ENCODE measurements at regions not wholly inside any gene's neighbourhood (a gene's known extent, or its start where the extent isn't known, plus 50 kb on each side); places are given as distances from the start of the nearest gene placed in this dataset.

DNA sequence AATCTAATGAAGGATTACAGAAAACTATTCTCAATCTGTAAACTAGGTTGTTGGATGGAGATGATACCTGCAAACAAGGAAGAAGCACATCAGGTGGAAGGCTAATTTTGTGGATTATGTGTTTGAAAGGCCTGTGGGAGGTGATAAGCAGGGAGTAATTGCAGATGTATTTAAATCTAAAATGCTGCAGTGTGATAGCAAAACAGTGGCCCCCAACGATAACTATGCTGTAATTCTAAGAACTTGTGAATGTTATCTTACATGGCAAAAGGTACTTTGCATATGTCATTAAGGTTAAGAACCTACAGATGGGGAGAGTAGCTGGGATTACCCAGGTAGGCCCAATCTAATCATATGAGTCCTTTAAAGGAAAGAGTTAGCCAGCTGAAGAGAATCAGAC, 164.5 kb upstream of the AHR start:
- H3K36me3 ChIP-seq (replicated peaks in 1 of 2) = no peaks in the 10 kb centered on the region
- H3K9me3 ChIP-seq (replicated peaks in 1 of 3) = no peaks in the 10 kb centered on the region
- WGBS, 4 donors = 89 to 95% (median 93%) methylated on average over 1 of the region's 1 CpG
- no peak for DNase-seq
- no peaks in the 10 kb centered on the region for H3K4me1 ChIP-seq (replicated peaks in 1 of 2)
- no peak overlapping the region for H3K4me3 ChIP-seq
- H3K27ac ChIP-seq = no peak overlapping the region
- TF ChIP-seq, protein P1, sequence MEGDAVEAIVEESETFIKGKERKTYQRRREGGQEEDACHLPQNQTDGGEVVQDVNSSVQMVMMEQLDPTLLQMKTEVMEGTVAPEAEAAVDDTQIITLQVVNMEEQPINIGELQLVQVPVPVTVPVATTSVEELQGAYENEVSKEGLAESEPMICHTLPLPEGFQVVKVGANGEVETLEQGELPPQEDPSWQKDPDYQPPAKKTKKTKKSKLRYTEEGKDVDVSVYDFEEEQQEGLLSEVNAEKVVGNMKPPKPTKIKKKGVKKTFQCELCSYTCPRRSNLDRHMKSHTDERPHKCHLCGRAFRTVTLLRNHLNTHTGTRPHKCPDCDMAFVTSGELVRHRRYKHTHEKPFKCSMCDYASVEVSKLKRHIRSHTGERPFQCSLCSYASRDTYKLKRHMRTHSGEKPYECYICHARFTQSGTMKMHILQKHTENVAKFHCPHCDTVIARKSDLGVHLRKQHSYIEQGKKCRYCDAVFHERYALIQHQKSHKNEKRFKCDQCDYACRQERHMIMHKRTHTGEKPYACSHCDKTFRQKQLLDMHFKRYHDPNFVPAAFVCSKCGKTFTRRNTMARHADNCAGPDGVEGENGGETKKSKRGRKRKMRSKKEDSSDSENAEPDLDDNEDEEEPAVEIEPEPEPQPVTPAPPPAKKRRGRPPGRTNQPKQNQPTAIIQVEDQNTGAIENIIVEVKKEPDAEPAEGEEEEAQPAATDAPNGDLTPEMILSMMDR (IDR thresholded peaks at IDR 0.05) = no peak
- TF ChIP-seq POLR2A (IDR thresholded peaks at IDR 0.05) = no peak
- intact Hi-C loops (cut with DNase I) = no loop called here
- H3K27me3 ChIP-seq = no peaks in the 10 kb centered on the region

DNA sequence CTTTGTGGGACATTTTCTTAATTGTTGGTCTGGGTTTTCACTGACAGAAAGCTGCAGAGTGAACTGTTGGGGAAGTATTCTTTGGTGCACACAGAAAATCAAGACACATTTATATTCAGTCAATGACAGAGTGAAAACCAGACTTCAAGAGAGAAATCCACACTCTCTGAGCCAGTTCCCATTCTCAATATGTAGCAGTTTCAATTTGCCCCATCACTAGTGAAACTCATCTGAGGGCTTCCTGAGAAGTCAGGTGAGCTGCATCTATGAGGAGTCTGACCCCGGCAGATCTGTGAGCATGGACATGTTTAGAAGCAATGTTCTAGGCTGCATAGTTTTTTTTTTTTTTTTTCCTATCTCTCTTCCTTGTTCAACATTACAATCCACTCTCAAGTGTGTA, 163.7 kb upstream of the AHR start:
- Histone ChIP-seq H3K27me3 (no peaks in the 10 kb centered on the region), H3K4me3 (no peak overlapping the region), H3K27ac (no peak overlapping the region), H3K9me3 (replicated peaks in 1 of 3) (no peaks in the 10 kb centered on the region), H3K36me3 (replicated peaks in 1 of 2) (no peaks in the 10 kb centered on the region), H3K4me1 (replicated peaks in 1 of 2) (no peaks in the 10 kb centered on the region)
- intact Hi-C loops (cut with DNase I) = no loop called here
- DNase-seq = no peak
- WGBS, 4 donors = 81 to 90% (median 89%) methylated on average over 1 of the region's 1 CpG
- TF ChIP-seq, protein P1 (IDR thresholded peaks at IDR 0.05) = no peak
- TF ChIP-seq POLR2A (IDR thresholded peaks at IDR 0.05) = no peak

DNA sequence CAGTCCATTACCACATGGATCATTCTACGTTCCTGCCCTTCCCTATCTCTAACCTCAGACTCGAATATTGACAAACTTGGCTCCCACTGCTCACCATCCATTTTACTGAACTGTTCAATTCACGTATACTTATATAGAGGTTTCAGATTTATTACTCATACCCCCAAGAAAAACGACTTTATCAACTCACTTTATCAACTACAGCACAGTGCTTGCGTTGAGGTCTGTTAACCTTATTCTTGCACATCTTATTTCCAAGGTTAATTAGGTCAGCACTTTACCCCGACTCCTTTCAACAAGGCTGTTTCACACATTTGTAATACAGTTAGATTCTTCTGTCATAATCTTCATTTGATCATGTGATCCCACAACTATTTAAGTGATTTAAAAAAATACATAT, 162.3 kb upstream of the AHR start:
- Histone ChIP-seq H3K4me1 (replicated peaks in 1 of 2) (no peaks in the 10 kb centered on the region), H3K27ac (no peak overlapping the region), H3K27me3 (no peaks in the 10 kb centered on the region), H3K4me3 (no peak overlapping the region), H3K36me3 (replicated peaks in 1 of 2) (no peaks in the 10 kb centered on the region), H3K9me3 (replicated peaks in 1 of 3) (no peaks in the 10 kb centered on the region)
- WGBS, 4 donors = 74 to 82% (median 78%) methylated on average over 6 of the region's 6 CpGs
- TF ChIP-seq, protein P1 (IDR thresholded peaks at IDR 0.05) = no peak
- no peak for TF ChIP-seq POLR2A (IDR thresholded peaks at IDR 0.05)
- intact Hi-C loops (cut with DNase I) = no loop called here
- no peak for DNase-seq

DNA sequence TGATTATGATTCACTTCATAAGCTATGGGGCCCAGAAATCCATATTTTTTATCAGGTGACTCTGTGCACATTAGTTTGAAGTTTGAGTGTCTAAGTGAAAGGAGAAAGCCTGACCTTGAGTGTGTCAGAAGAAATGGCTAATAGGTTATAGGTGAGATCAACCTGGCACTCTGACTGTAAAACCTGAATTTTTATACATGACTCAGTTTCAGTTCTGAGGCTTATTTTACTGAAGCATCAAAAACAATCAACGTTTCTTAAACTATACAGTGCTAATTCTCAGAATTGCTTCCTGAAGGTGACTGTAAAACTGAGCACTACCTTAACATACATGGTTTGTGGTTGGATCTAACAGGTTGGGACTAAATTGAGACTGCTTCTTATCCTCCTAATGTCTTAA, 159.4 kb upstream of the AHR start:
- WGBS, 4 donors = 73 to 100% (median 77%) methylated on average over 1 of the region's 1 CpG
- no peak overlapping the region for H3K27ac ChIP-seq
- H3K4me1 ChIP-seq (replicated peaks in 1 of 2) = peaks cover 6 to 15% of the 10 kb centered on the region in 2 donors
- no peak overlapping the region for H3K4me3 ChIP-seq
- intact Hi-C loops (cut with DNase I) = no loop called here
- no peak for DNase-seq
- no peaks in the 10 kb centered on the region for H3K9me3 ChIP-seq (replicated peaks in 1 of 3)
- no peaks in the 10 kb centered on the region for H3K27me3 ChIP-seq
- TF ChIP-seq POLR2A (IDR thresholded peaks at IDR 0.05) = no peak
- TF ChIP-seq, protein P1 (IDR thresholded peaks at IDR 0.05) = no peak
- H3K36me3 ChIP-seq (replicated peaks in 1 of 2) = no peaks in the 10 kb centered on the region

Data from adrenal gland (tissue), 9 donors.